Activated T-cell treated with anti-CD3 and anti-CD28 coated beads for 1 hour (primary cell): ENCODE measurements at regions not wholly inside any gene's neighbourhood (a gene's known extent, or its start where the extent isn't known, plus 50 kb on each side); places are given as distances from the start of the nearest gene placed in this dataset.
"Not testable (repeated sequence)": the region's sequence is repeated elsewhere in the genome, so short reads cannot be mapped to it uniquely, and the experiment has no call there.

Experiments used
- DNase-seq: peaks from one replicate; pipeline ENCODE4 v3.0.0-alpha.2; 2020; ENCODE audit warnings: low read depth

DNA sequence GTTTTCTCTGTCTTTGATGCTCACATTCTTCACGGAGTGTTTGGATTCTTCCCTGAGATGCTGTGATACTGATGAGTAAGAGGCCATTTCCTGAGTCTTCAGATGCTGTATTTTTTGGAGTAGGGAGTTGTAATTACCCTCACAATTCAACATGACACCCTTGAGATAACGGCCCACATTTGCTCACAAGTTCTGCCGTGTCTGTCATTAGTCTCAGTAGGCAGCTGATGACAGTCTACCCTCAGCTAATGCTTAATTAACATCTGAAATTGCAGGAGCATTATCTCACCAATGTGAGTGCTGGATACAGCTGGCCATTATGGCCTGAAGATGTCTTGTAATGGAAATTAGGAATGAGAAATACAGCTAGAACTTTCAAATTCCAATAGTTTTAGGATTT lies 307.1 kb upstream of the ADCY2 start:
- DNase-seq, result no peak

DNA sequence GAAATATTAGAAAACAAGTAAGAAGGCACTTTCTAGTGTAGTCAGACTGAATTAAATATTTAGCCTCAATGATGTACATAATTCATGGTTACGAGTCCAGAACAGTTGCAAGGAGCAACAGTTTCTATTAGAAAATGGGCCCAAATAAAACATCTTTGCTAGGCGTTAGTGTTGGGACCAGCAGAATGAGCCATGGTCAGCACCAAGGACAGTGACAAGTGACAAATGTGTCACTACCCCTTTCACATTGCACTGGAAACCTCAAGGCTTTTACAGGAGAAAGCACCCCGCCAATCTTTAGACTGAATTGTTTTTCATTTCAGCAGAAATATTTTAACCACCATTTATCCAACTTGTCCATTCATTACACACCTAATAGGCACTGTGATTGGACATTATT lies 301.3 kb upstream of the ADCY2 start:
- DNase-seq, result no peak

DNA sequence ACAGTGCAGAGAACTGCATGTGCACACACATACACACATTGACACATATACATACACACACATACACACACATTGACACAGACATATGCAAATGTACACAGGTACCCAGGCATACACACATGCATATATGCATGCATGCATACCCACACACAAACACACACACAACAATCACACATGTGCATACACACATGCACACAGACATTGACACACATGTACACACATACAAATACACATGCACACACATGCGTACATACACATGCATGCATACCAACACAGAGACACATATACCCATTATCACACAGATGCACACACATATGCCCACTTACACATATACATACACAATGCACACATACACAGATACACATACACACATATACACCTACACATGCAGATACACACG lies 299.6 kb upstream of the ADCY2 start:
- no peak for DNase-seq

DNA sequence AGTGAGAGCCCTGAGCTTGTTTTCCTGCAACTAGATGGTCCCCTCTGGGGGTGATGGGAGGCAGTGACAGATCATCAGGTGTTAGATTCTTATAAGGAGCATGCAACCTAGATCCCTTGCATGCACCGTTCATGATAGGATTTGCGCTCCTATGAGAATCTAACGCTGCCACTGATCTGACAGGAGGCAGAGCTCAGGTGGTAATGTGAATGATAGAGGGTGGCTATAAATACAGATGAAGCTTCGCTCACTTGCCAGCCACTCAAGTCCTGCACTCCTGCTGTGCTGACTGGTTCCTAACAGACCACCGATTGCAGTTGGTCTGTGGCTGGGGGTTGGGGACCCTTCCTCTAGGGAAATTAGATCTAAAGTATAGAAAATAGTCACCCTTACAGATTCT lies 290.6 kb upstream of the ADCY2 start:
- DNase-seq, result no peak

DNA sequence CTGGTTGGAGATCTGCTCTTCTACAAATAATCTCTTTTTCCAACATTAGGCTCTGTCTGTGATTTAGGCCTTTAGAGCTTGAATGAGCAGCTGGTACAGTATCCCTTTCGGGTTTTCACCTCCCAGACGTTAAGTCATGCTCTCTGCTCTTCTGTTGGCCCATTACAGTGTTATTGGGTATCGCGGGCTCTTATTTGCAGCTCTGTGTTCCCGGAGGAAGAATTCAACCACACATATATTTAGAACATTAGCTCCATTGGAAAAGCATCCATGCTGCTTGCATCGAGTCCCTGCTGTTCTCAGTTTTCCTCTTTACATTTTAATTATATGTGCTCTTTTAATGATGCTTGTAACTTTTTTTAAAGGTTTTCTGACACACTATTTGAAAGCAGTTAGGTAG lies 278.0 kb upstream of the ADCY2 start:
- DNase-seq, result no peak

DNA sequence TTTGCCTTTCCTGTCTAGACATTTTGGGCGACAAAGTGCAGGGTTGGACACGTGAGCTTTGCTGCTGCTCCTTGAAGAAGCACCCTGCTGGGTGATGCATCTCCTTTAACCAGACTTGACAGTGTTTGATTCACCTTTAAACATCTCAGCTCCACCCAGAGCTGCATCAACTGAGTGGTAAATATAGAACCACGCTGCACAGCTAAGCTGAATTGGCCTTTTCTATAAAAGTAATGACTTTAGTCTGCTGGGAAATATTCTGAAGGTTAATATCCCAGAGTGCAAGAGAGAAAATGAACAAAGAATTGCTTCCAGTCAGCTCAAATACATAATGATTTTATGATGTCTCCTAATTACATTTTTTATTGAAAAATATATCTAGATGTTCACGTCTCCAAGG lies 264.3 kb upstream of the ADCY2 start:
- DNase-seq, result no peak

DNA sequence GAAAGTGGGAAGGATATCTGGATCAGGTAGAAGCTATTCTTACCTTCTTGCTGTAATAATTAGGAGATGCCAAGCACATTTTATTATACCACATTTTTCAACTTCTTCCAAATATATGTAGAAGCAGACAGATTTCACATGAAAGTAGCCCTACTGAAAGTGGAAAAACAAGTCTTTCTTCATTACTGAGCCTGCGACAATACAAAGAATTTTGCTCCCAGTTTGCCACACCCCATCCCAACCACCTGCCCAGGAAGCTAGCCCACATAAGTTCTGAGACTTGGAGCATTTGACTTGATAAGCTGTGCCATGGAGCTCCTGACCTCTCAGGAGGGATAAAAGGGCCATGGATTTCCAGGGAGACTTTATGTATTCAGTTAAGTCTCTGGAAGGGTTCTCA lies 249.1 kb upstream of the ADCY2 start:
- DNase-seq, result no peak

DNA sequence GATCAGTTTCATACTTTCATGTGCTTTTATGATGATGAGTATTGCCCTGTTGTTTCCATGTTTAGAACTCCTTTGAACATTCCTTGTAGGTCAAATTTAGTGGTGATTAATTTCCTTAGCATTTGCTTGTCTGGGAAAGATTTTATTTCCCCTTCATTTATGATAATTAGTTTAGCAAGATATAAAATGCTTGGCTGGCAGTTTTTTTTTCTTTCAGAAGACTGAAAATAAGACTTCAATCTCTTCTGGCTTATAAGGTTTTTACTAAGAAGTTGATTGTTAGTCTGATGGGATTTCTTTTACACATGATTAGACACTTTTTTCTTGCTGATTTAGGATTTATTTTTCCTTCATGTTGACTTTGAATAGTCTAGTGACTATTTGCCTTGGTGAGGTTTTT lies 238.9 kb upstream of the ADCY2 start:
- no peak for DNase-seq

DNA sequence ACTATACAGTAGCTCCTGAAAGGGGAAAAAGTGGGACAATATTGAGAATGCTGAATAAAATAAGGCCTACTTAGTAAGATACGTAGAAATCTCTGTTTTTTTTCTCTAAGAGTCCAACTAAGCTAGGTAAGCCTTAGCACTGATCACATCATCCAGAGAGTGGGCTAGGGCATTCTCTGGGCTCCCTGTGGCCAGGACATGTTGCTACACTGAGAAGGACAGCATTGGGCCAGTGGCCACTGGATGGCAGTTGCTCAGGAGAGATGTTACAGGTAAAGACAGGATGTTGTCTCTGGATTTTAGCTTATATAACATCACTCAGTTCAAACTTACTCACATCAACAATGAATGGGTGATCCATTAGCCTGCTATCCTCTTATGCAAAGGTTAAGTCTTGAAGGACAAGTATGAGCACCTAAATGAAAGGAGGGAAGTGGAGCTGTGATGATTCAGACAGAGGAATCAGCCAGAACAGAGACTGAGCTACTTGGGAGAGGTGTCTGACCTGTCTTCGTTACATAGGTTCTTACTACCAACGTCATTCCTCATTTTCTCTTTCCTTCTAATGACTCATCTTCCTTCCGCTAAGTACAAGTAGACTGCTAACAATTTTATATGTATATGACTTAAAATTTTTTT lies 226.6 kb upstream of the ADCY2 start:
- no peak for DNase-seq

DNA sequence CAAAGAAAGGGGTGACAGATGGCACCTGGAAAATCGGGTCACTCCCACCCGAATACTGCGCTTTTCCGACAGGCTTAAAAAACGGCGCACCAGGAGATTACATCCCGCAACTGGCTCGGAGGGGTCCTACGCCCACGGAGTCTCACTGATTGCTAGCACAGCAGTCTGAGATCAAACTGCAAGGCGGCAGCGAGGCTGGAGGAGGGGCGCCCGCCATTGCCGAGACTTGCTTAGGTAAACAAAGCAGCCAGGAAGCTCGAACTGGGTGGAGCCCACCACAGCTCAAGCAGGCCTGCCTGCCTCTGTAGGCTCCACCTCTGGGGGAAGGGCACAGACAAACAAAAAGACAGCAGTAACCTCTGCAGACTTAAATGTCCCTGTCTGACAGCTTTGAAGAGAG lies 225.2 kb upstream of the ADCY2 start:
- DNase-seq, result not testable (repeated sequence)

DNA sequence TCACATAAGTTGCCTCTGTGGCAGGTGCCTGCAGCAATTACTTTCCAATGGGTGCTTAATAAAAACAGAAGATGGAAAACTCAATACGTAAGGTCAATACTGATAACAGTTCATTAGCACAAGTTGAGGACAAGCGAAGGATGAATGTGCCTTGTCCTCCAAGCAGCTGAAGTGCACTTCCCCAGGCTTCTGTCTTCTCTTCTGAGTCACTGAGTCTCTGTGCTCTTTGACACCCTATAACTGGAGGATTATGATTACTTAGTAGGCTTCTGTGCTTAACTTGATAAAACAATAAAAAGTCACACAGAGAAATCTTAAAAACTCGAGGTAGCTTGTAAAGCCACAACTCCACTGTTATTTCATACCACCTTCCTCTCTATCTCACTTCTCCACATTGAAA lies 216.6 kb upstream of the ADCY2 start:
- no peak for DNase-seq

DNA sequence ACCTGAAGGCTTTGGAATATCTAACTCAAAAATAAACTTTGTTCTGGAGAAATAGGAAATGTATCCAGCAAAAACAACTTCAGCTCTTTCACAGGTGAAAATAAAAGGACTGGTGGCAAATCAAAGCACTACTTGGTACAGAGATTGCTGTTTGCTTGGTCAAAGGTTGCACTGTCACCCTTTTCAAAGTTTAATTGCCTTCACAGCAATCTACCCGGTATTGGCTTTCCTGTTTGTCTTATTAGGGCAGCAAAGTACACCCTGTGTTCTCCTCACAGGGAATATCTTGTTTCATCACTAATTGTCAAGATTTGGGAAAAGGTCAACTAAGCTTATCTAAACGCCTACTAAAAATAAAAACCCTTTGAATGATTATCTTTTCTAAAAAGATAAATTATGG lies 214.1 kb upstream of the ADCY2 start:
- DNase-seq, result no peak

DNA sequence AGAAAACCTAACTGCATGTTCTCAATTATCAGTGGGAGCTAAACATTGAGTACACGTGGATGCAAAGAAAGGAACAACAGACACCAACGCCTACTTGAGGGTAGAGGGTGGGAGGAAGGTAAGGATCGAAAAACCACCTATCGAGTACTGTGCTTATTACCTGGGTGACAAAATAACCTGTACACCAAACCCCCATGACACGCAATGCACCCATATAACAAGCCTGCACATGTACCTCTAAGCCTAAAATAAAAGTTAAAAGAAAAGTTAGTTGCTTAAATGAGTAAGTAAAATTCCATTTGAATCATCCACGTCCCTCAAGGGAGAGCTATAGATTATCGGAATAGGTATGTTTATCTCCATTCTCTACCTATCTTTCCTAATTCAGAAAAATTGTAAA lies 210.2 kb upstream of the ADCY2 start:
- DNase-seq, result no peak

DNA sequence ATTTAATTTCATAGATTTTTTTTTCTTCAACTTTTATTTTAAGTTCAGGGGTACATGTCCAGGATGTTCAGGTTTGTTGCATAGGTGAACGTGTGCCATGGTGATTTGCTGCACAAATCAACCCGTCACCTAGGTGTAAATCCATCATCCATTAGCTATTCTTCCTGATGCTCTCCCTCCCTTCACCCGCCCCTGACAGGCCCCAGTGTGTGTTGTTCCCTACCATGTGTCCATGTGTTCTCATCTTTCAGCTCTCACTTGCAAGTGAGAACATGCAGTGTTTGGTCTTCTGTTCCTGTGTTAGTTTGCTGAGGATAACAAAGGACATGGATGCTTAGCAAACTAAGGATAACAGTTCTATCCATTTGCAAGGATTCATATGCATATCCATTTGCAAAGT lies 209.1 kb upstream of the ADCY2 start:
- no peak for DNase-seq

DNA sequence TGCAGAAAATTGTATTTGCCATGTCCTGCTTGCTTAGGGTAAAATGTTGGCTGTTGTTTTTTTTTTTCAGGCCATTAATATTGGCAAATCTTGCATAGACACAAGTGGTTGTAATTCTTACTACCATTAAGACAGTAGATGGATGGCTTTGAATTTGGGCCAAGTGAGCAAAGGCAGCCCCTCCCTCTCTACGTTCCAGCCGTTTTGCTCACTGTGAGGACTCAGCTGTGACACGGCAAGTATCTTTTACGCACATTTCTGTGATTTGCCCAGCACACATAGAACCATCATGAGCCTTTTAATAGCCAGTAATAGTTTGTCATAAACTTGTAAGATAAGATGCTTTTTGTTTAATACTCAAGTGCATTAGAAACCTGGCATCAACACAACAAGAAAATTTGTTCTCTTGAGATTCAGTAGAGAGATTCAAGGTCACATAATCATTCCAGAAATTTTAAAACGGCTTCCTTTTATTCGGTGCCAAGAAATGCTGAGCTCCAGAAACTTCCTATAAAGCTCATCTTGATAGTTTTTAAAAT lies 205.2 kb upstream of the ADCY2 start:
- DNase-seq, result no peak

DNA sequence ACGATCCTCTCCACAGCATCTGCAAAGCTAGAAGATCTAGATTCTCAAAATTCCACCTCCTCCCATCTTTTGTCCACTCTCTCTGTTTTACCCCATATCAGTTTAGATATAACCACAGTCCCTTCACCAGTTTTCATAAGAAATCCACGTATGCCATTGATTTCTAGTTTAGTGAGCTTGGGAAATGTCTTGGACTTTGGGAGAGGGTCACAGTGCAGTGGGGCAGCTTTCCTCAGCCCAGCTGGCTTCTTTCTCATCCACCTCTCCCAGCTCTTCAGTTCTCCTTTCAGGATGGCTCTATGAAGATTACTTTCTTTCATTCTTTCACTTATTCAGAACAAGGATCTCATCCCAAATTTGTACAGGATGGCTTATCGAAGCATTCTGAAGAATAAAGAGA lies 203.9 kb upstream of the ADCY2 start:
- DNase-seq, result no peak

DNA sequence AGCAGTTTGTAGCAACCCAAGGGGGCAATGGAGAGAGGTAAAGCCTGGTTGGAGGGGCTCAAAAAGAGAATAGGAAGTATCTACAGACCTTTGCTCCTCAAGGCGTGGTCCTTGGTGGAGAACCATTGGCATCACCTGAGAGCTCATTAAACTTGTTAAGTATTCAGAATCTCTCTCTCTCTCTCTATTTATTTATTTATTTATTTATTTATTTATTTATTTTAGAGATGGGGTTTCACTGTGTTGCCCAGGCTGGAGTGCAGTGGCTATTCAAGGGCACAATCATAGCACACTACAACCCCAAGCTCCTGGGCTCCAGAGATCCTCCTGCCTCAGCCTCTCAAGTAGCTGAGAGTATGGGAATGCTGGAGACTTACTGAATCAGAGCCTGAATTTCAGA lies 193.1 kb upstream of the ADCY2 start:
- no peak for DNase-seq

DNA sequence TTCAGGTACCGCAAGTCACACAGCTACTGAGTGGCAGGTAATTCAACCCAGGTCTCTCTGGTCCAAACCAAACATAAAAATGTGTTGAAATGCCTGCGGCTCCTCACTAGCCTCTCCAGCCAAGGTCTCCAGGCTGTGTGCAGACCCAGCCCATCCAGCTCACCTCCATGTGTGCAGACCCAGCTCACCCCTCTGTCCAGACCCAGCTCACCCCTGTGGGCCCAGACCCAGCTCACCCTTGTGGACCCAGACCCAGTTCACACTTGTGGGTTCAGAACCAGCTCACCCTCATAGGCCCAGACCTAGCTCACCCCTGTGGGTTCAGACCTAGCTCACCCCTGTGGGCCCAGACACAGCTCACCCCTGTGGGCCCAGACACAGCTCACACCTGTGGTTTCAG lies 188.0 kb upstream of the ADCY2 start:
- no peak for DNase-seq

DNA sequence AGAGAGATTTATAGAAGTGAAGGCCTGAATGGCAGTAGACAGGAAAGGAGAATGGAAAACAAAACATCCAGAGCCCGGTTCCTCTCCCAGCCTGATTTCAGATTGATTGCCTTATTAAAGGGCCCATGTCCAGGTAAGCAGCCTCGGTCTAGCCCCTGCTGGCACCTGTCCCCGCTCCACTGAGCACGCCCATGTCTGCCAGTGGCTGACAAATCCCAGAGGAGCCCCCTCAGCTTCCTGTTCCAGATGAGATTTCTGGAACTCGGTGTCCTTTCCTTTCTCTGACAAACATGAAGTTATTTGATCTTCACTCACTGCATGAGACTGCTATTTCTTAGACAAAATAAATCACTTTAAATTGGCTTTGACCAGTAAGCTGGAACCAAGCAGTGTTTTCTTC lies 187.0 kb upstream of the ADCY2 start:
- DNase-seq, result no peak

DNA sequence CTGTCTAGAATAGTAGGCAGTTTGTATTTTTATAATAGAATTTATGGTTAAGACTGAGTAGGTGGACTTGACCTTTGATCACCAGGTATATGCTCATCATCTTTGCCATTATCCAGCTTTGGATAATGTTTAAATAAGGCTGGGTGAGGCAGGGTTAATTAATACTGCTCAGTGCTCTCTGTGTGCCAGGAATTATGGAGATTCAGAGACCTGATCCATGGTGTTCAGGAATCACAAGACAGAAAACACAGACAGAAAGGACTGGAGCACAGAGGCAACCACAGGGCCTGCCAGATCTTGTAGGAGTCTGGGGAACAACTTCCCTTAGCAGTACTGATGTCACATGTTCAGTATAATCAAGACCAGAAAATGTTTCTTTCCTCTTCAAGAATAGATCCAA lies 186.3 kb upstream of the ADCY2 start:
- no peak for DNase-seq

DNA sequence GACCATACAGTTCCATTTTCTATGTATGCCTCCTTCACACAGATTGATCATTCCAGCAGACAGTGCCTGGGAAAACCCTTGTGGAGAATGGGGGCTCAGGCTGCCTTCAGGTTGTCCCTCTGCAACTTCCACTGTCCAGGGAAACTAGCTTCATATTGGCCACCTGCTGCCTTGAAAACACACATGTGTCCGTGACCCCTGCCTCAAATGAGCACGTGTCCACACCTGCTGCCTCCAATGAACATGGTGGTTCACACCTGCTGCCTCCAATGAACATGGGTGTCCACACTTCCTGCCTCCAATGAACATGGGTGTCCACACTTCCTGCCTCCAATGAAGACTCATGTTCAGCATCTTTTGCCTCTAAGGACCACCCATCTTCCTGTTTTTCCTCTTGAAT lies 185.4 kb upstream of the ADCY2 start:
- DNase-seq, result no peak

DNA sequence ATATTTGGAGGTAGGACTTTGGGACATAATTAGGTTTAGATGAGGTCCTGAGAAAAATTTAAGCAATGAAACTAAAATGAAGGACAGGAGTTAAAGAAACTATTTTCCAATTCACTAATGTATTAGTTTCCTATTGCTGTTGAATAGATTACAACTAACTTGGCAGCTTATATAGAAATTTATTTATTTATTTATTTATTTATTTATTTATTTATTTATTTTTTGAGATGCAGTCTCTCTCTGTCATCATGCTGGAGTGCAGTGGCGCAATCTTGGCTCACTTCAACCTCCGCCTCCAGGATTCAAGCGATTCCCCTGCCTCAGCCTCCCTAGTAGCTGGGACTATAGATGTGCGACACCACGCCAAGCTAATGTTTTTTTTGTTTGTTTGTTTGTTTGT lies 182.4 kb upstream of the ADCY2 start:
- no peak for DNase-seq

DNA sequence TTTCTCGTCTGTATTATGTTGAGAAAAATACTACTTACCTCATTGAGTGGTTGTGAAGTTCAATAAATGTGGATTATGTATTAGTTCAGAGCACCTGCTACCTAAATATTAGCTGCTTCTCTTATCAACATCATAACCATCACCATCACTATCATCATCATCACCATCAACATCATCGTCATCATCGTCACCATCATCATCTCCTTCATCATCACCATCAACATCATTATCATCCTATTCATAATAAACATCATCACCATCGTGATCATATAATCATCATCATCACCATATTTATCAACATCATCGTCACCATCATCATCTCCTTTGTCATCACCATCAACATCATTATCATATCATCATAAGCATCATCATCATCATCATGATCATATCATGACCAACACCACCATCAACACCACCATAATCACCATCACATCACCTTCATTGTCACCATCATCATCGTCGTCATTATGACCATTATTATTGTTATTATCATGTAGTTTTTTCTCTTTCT lies 181.0 kb upstream of the ADCY2 start:
- DNase-seq, result no peak

DNA sequence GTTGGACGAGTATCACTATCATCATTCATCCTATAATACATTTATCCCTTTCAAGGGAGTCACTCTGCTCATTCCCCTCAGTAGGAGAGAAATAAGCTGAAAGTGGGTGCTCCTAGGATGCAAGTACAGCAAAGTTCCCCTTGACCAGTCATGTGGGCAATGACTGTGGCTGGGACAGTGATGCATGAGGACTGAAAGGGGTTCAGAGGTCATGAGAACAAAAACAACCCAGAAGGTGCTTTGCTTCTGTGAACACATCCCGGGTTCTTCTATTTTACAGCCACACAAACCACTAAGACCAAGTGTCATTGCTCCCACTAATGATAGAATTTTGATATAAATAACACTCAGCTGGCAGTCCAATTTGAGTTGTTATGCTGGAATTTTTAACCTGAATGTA lies 177.8 kb upstream of the ADCY2 start:
- DNase-seq, result no peak

DNA sequence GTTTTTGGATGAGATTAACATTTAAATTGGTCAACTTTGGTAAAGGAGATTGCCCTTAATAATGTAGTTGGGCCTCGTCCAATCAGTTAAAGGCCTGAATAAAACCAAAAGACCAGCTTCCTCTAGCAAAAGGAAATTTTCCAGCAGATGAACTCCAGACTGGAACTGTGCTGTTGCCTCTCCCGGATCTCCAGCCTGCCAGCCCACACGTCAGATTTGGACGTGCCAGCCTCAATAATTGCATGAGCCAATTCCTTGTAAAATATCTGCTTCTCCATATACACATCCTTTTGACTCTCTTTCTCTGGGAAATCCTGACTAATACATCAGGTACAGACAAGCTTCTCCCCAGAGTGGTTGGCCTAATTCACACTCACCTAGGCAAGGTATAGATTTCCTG lies 175.8 kb upstream of the ADCY2 start:
- no peak for DNase-seq
